Spinal cord (tissue), 9 donors: ENCODE measurements at regions not wholly inside any gene's neighbourhood (a gene's known extent, or its start where the extent isn't known, plus 50 kb on each side); places are given as distances from the start of the nearest gene placed in this dataset.

ENCODE experiments used
- DNase-seq, 6 donors: peaks; one replicate each; pipeline versions ENCODE4 v3.0.0 to v3.0.0-alpha.2; 2013 to 2015; ENCODE audit warnings: low spot score in 6 of 6, low read depth in 4 of 6
- H3K27ac ChIP-seq: one replicate; pipeline ENCODE4 v1.5.1; 2013; ENCODE audit warnings: low read depth, low read length, control low read depth
- H3K27me3 ChIP-seq: one replicate; pipeline ENCODE4 v1.6.1; 2013; ENCODE audit warnings: low read length; ENCODE audit not compliant: control insufficient read depth, insufficient read depth
- H3K36me3 ChIP-seq: one replicate; pipeline ENCODE4 v1.6.1; 2013; ENCODE audit warnings: low read length; ENCODE audit not compliant: control insufficient read depth, insufficient read depth
- H3K4me1 ChIP-seq: one replicate; pipeline ENCODE4 v1.6.1; 2013; ENCODE audit warnings: low read length; ENCODE audit not compliant: control insufficient read depth, insufficient read depth
- H3K4me3 ChIP-seq: one replicate; pipeline ENCODE4 v1.5.1; 2013; ENCODE audit warnings: low read depth, low read length, control low read depth
- H3K9me3 ChIP-seq: one replicate; pipeline ENCODE4 v1.6.1; 2013; ENCODE audit warnings: low read length; ENCODE audit not compliant: control insufficient read depth, insufficient read depth
- WGBS: methylation state at CpG from one replicate; pipeline ENCODE4 v1.1.5; 2013; ENCODE audit warnings: missing lambda C conversion rate; ENCODE audit not compliant: insufficient coverage; 5-methylcytosine and 5-hydroxymethylcytosine counted together
- donor health status: healthy.

DNA sequence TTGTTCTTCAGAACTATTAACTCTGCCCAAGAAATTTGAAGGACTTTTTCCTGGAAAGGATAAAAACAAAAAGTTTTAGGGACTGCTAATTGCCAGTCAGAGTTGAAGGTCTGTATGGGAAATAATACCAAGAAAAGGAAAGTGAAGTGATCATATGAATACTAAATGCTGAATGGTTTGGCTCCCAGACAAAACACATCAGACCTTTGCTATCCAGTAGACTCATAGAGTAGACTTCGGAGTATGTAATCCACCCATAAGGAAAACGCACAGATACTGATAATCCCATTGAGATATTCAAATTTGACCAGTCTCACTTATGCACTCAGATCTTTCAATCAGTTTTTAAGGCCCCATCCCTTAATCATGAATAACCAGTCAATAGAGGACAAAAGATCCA is 319.0 kb upstream of the PTGER4 start:
- Histone ChIP-seq H3K9me3 (peaks cover 2% of the 10 kb centered on the region), H3K4me1 (no peaks in the 10 kb centered on the region), H3K27ac (no peak overlapping the region), H3K36me3 (no peaks in the 10 kb centered on the region), H3K27me3 (no peaks in the 10 kb centered on the region), H3K4me3 (no peak overlapping the region)
- WGBS, result 93% methylated on average over 2 of the region's 2 CpGs
- no peak for DNase-seq

DNA sequence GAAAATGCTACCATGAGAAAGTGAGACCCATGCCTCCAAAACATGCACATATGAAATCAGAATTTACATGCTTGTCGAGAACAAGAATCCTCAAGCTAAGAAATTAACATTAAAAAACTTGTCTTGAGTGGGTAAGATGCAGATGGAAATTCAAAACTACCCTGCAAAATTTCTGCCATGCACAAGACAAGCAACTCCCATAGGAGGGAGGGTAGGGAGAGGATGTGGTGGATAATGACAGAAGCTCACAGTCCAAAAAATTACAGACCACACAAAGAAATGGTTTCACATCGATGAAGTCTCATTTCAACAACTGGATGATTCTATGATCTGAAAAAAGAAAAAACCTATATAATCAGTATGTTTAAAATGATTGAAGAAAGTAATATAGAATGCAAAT is 319.9 kb upstream of the PTGER4 start:
- peaks cover 2% of the 10 kb centered on the region for H3K9me3 ChIP-seq
- H3K36me3 ChIP-seq, result no peaks in the 10 kb centered on the region
- H3K27ac ChIP-seq, result no peak overlapping the region
- WGBS, result no CpG with 5 or more reads among the region's 2 CpGs
- H3K4me1 ChIP-seq, result no peaks in the 10 kb centered on the region
- no peaks in the 10 kb centered on the region for H3K27me3 ChIP-seq
- no peak for DNase-seq
- no peak overlapping the region for H3K4me3 ChIP-seq

DNA sequence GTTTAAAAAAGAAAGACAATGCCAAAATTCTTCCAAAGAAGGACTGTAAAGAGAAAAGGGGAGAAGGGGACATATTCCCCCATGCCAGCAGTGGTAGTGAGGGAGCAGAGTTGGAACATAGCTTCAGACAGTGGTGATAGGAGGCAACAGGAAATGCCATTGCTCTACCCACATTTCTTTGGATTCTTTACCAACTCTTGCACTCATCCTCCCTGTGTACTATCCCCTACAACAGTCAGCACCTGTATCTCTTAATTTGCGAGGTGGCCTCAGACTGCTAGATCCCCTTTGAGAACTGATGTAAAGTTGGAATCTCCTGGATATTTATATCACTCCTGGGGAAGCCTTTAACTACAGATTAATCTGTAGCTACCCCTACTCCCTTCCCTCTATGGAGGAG is 320.6 kb upstream of the PTGER4 start:
- WGBS, result no CpG with 5 or more reads among the region's 1 CpG
- no peaks in the 10 kb centered on the region for H3K9me3 ChIP-seq
- H3K27me3 ChIP-seq, result no peaks in the 10 kb centered on the region
- H3K27ac ChIP-seq, result no peak overlapping the region
- H3K4me3 ChIP-seq, result no peak overlapping the region
- no peaks in the 10 kb centered on the region for H3K4me1 ChIP-seq
- no peaks in the 10 kb centered on the region for H3K36me3 ChIP-seq
- DNase-seq, result no peak

DNA sequence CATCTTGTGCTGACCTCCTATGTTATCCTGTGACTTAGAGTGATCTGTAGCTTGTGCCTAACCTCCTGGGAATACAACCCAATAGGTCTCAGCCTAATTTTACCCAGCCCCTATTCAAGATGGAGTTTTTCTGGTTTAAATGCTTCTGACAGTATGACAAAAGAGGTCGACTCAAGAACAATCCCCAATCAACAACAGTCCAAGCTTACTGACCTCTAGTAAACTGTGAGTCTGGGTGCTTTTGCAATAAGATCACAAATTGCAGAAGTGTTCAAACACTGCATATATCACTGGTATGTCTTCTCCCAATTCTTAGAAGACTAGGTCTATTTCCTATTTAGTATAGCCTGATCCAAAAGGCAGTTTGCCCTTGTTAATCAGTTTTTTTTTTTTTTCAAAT is 323.5 kb upstream of the PTGER4 start:
- no CpG with 5 or more reads among the region's 1 CpG for WGBS
- Histone ChIP-seq H3K9me3 (peaks cover 3% of the 10 kb centered on the region), H3K4me1 (no peaks in the 10 kb centered on the region), H3K27ac (no peak overlapping the region), H3K27me3 (no peaks in the 10 kb centered on the region), H3K36me3 (no peaks in the 10 kb centered on the region), H3K4me3 (no peak overlapping the region)
- no peak for DNase-seq

DNA sequence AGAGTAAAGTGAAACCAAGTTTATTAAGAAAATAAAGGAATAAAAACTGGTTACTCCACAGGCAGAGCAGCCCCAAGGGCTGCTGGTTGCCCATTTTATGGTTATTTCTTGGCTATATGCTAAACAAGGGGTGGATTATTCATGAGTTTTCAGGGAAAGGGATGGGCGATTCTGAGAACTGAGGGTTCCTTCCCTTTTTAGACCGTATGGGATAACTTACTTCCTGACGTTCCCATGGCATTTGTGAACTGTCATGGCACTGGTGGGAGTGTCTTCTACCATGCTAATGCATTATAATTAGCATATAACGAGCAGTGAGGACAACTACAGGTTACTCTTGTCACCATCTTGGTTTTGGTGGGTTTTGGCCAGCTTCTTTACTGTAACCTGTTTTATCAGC is 323.9 kb upstream of the PTGER4 start:
- H3K27ac ChIP-seq, result no peak overlapping the region

DNA sequence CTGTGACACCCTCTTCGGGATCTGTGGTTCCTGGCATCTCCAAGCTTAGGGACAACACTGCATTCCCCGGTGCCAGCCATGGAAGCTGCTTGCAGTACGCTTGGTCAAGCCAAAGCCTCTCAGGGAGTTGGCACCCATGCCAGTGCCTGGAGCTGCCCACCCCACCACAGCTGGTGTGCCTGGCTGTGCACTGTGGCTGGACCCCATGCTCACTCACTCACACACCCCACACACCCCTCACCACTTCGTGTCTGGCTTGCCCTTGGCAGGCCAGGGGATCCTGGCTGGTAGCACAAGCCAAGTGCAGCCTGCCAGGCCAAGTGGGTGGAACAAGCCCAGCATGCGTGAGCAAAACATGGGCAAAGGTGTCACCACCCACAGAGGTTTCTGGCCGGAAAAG is 324.5 kb upstream of the PTGER4 start:
- H3K36me3 ChIP-seq, result no peaks in the 10 kb centered on the region
- 62% methylated on average over 5 of the region's 6 CpGs for WGBS
- H3K4me1 ChIP-seq, result no peaks in the 10 kb centered on the region
- no peak for DNase-seq
- H3K9me3 ChIP-seq, result peaks cover 3% of the 10 kb centered on the region
- no peaks in the 10 kb centered on the region for H3K27me3 ChIP-seq
- no peak overlapping the region for H3K4me3 ChIP-seq
- no peak overlapping the region for H3K27ac ChIP-seq

More for the DNA sequence above, 323.9 kb upstream of the PTGER4 start:
- no peak for DNase-seq
- Histone ChIP-seq H3K9me3 (peaks cover 3% of the 10 kb centered on the region), H3K4me3 (no peak overlapping the region), H3K36me3 (no peaks in the 10 kb centered on the region), H3K4me1 (no peaks in the 10 kb centered on the region), H3K27me3 (no peaks in the 10 kb centered on the region)
- WGBS, result 83% methylated on average over 1 of the region's 4 CpGs

DNA sequence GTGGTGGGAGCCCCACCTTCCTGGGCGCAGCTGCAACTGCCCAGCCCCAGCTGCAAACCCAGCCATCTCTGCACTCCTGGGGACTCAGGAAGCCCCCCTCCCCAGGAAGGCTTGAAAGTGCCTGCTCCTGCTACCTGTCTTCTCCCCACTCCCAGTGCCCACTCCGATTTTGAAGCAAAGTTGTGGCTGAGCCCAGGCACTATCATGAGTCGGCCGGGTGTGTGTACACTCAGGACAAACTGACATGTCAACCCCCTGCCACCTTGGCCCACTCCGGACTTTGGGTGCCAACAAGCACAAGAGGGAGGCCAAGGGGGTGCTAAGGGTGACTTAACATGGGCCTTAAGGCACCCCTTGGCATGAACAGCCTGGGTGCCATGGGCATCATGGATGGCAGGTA is 325.5 kb upstream of the PTGER4 start:
- no peak for DNase-seq

DNA sequence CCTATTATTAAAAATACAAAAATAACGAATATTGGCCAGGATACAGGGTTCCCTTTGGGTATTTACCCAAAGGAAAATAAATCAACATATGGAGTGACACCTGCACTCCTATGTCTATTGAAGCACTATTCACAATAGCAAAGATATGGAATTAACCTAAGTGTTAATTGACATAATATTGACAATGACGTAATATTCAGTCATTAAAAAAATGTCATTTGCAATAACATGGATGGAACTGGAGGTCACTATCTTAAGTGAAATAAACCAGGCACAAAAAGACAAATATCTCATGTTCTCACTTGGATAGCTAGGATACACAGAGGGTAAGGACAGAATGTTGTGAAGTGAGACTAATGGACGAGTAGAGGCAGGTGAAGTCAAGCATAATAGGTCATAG is 326.3 kb upstream of the PTGER4 start:
- Histone ChIP-seq H3K27ac (no peak overlapping the region), H3K4me1 (no peaks in the 10 kb centered on the region), H3K4me3 (no peak overlapping the region), H3K9me3 (peaks cover 8% of the 10 kb centered on the region), H3K27me3 (no peaks in the 10 kb centered on the region), H3K36me3 (no peaks in the 10 kb centered on the region)
- no CpG with 5 or more reads among the region's 3 CpGs for WGBS
- no peak for DNase-seq

More for the DNA sequence above, 325.5 kb upstream of the PTGER4 start:
- Histone ChIP-seq H3K9me3 (peaks cover 6% of the 10 kb centered on the region), H3K4me3 (no peak overlapping the region), H3K27me3 (no peaks in the 10 kb centered on the region), H3K27ac (no peak overlapping the region), H3K4me1 (no peaks in the 10 kb centered on the region), H3K36me3 (no peaks in the 10 kb centered on the region)
- WGBS, result 66% methylated on average over 5 of the region's 5 CpGs

DNA sequence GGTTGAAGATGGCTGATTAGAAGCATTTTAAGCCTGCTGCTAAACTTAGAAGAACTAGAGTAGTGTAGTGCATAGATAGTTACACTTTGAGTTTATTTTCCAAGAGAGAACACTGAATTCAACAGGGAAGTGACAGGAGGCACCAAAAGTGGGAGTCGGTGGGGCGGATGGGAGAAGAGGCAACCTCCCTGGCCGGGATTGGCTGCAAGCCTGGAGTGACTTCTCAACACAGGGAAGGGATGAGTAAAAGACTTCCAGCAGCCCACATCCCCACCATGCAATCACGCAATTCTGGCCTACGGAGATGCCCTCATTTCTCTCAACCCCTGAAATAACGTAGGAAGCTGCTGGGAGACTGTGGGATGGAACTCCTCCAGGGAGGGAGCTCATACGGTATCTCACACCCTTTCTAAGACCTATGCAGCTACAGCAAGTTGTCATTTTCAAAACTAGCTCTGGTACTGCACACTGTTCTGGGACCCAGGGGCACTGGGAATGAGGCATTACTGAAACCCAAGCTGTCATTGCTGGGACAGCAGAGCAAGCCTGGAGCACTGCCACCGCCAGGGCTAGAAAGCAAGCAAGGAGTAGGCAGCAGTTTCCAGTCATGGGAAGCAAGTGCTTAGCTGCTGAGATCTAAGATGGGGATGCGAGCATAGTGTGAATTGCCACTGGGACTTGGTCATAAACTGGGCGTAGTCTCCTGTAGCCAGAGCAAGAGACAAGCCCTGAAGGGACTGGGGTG is 331.6 kb upstream of the PTGER4 start:
- DNase-seq, result no peak

DNA sequence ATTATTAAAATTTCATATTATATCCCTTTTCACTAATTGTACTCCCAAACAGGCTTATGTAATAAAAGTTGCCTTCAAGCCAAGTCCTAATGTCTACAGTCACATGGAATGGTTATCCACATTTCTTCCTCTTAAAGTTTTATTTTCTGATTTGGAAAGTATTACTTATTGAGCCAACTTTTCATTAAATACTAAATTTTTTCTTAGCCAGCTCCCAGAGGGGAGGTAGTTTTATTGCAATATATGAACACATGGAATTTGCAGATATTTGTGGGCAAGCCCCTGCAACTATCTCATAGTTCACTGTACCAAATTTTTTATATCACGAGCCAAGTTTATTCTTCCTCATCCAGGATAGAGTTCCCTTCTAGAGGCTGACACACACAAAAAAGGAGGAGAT is 332.8 kb upstream of the PTGER4 start:
- Histone ChIP-seq H3K36me3 (no peaks in the 10 kb centered on the region), H3K27me3 (no peaks in the 10 kb centered on the region), H3K4me3 (no peak overlapping the region), H3K9me3 (peaks cover 5% of the 10 kb centered on the region), H3K4me1 (no peaks in the 10 kb centered on the region), H3K27ac (no peak overlapping the region)
- DNase-seq, result no peak
- WGBS, result no CpG with 5 or more reads among the region's 1 CpG

More for the DNA sequence above, 331.6 kb upstream of the PTGER4 start:
- peaks cover 8% of the 10 kb centered on the region for H3K9me3 ChIP-seq
- 98% methylated on average over 5 of the region's 10 CpGs for WGBS
- H3K4me3 ChIP-seq, result no peak overlapping the region
- H3K27ac ChIP-seq, result no peak overlapping the region
- no peaks in the 10 kb centered on the region for H3K4me1 ChIP-seq
- H3K36me3 ChIP-seq, result no peaks in the 10 kb centered on the region
- H3K27me3 ChIP-seq, result no peaks in the 10 kb centered on the region
